Naive B cell (primary cell): ENCODE measurements at regions not wholly inside any gene's neighbourhood (a gene's known extent, or its start where the extent isn't known, plus 50 kb on each side); places are given as distances from the start of the nearest gene placed in this dataset.
A peak's percentile ranks its signal among the peaks of the same experiment; 100 is the strongest.
"Not testable (repeated sequence)": the region's sequence is repeated elsewhere in the genome, so short reads cannot be mapped to it uniquely, and the experiment has no call there.

Experiments used
- ATAC-seq, 2 donors: fragments of 150-1000 bp; cut with Tn5 transposase; 2 replicates each; pipeline ENCODE4 v1.10.0; 2021; ENCODE audit warnings: low read depth in 2 of 2, mild to moderate bottlenecking in 2 of 2, moderate library complexity in 2 of 2
- DNase-seq: peaks from one replicate; pipeline ENCODE4 v3.0.0; 2022
- H3K27ac Mint-ChIP-seq, 6 donors: one replicate each; pipeline ENCODE4 v1.8.0; 2020 to 2022; ENCODE audit warnings: mild to moderate bottlenecking in 6 of 6, mixed read lengths in 6 of 6, moderate library complexity in 5 of 6, inconsistent platforms in 2 of 6
- H3K27me3 Mint-ChIP-seq, 3 donors: one replicate each; pipeline ENCODE4 v1.8.0; 2021 to 2022; ENCODE audit warnings: mixed read lengths in 3 of 3, mild to moderate bottlenecking in 1 of 3
- H3K36me3 Mint-ChIP-seq, 2 donors: one replicate each; pipeline ENCODE4 v1.8.0; 2020 to 2022; ENCODE audit warnings: mixed read lengths in 2 of 2, inconsistent platforms in 1 of 2, mild to moderate bottlenecking in 1 of 2
- H3K4me1 Mint-ChIP-seq, 3 donors: one replicate each; pipeline ENCODE4 v1.8.0; 2020 to 2022; ENCODE audit warnings: mixed read lengths in 3 of 3, inconsistent platforms in 1 of 3, mild to moderate bottlenecking in 1 of 3, moderate library complexity in 1 of 3
- H3K4me3 Mint-ChIP-seq, 8 donors: one replicate each; pipeline ENCODE4 v1.8.0; 2020 to 2022; ENCODE audit warnings: mild to moderate bottlenecking in 8 of 8, mixed read lengths in 8 of 8, moderate library complexity in 8 of 8, inconsistent platforms in 2 of 8
- H3K9me3 Mint-ChIP-seq, 7 donors: one replicate each; pipeline ENCODE4 v1.8.0; 2020 to 2022; ENCODE audit warnings: mixed read lengths in 7 of 7, mild to moderate bottlenecking in 5 of 7, inconsistent platforms in 2 of 7, moderate library complexity in 1 of 7

- not testable (repeated sequence) for H3K9me3 Mint-ChIP-seq, ATAC-seq, H3K4me3 Mint-ChIP-seq, DNase-seq, H3K4me1 Mint-ChIP-seq, H3K27ac Mint-ChIP-seq, H3K36me3 Mint-ChIP-seq, H3K27me3 Mint-ChIP-seq
These were observed 875.8 kb downstream of the LRFN5 start for GRCh38 chr14:42482345-42482971.

GRCh38 chr14:42481714-42482113 lies 875.0 kb downstream of the LRFN5 start:
- not testable (repeated sequence) for H3K36me3 Mint-ChIP-seq, H3K27me3 Mint-ChIP-seq, H3K9me3 Mint-ChIP-seq, H3K27ac Mint-ChIP-seq, H3K4me1 Mint-ChIP-seq, H3K4me3 Mint-ChIP-seq, ATAC-seq, DNase-seq

DNA sequence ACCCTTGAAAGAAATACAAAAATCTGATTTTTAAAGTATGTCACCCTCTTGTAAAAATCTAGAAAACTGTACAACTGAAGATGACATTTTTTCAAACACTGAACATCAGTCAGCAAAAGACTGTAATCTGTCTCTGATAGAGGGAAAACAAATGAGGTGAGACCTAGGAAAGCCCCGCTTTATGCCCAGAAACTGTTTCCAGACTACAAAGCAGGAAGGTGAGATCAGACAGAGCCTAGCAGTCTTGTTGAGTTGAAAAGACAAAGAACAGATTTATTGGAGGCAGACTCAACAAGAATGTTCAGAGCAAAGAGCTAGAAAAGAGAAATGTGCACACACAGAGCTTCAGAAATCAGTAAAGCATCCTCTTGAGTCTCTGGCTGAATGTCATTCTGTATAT lies 873.6 kb downstream of the LRFN5 start:
- H3K27me3 Mint-ChIP-seq, result no peaks in the 10 kb centered on the region
- H3K4me1 Mint-ChIP-seq, result no peaks in the 10 kb centered on the region
- no peak for DNase-seq
- ATAC-seq, result no peak
- H3K9me3 Mint-ChIP-seq, result peaks cover 0 to 3% (median 0%) of the 10 kb centered on the region in 7 donors
- no peaks in the 10 kb centered on the region for H3K36me3 Mint-ChIP-seq
- no peak overlapping the region for H3K4me3 Mint-ChIP-seq
- H3K27ac Mint-ChIP-seq, result no peak overlapping the region

- H3K4me1 Mint-ChIP-seq, result no peaks in the 10 kb centered on the region
- H3K9me3 Mint-ChIP-seq, result peaks cover 0 to 2% (median 0%) of the 10 kb centered on the region in 7 donors
- ATAC-seq (no peak), DNase-seq (no peak)
- no peaks in the 10 kb centered on the region for H3K36me3 Mint-ChIP-seq
- no peaks in the 10 kb centered on the region for H3K27me3 Mint-ChIP-seq
- H3K4me3 Mint-ChIP-seq, result no peak overlapping the region
- no peak overlapping the region for H3K27ac Mint-ChIP-seq
These were observed 868.6 kb downstream of the LRFN5 start for GRCh38 chr14:42475289-42475688.

- Mint-ChIP-seq H3K4me3 (no peak overlapping the region), H3K27me3 (no peaks in the 10 kb centered on the region), H3K4me1 (no peaks in the 10 kb centered on the region), H3K36me3 (no peaks in the 10 kb centered on the region), H3K27ac (no peak overlapping the region), H3K9me3 (peaks cover 0 to 2% (median 0%) of the 10 kb centered on the region in 7 donors)
- no peak for DNase-seq
- ATAC-seq, result no peak
These were observed 863.7 kb downstream of the LRFN5 start for GRCh38 chr14:42470427-42470719.

DNA sequence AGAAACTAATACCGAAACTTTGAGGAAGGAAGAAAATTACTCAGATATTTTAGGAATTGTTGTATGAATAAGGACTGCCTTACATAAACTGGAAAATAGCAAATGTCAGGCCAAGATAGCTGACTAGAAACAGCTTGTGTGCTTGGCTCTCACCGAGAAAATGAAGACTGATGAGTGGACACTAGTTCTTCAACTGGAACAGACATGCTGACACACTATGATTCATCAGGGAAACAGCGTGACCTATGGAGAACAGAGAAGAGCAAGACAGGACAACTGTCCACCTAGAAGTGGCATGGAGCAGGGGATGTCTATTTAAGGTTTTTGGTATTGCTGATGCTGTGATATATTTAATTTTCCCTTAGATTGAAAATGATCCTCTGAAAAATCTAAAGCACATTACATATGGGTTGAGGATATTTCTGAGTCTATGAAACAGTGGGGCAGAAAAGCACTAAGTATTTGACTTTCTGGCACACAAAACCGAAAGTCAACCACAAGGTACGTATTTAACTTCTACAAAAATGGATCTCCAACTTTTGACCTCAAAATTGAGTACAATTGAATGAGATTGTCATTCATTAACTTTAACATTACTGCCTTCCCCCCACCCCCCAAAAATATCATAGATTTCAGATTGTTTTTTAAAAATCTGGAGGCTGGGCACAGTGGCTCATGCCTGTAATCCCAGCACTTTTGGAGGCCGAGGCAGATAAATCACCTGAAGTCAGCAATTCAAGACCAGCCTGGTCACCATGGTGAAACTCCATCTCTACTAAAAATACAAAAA lies 863.2 kb downstream of the LRFN5 start:
- ATAC-seq, result no peak
- no peak for DNase-seq
- Mint-ChIP-seq H3K4me3 (peak overlapping the region in 1 of 8 donors; percentile 61), H3K27me3 (no peaks in the 10 kb centered on the region), H3K36me3 (no peaks in the 10 kb centered on the region), H3K9me3 (peaks cover 0 to 2% (median 0%) of the 10 kb centered on the region in 7 donors), H3K27ac (no peak overlapping the region), H3K4me1 (no peaks in the 10 kb centered on the region)

DNA sequence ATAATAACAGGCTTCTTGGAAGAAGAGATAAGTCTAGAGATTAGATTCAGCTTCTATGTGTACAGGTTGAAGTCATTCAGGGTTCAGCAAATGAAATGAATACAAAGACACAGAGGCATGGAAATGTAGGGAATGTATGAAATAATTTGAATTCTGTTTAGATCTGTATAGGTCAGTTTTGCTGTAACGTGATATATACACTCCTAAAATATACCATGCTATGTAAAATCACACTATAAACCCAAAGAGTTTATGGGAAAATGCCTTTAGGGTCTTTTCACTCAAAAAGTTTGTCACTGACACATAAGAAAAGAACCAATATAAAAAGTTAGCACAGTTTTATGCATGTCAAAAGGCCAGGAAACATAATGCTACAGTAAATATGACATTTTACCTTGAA lies 854.0 kb downstream of the LRFN5 start:
- H3K4me1 Mint-ChIP-seq, result no peaks in the 10 kb centered on the region
- no peak overlapping the region for H3K4me3 Mint-ChIP-seq
- no peaks in the 10 kb centered on the region for H3K27me3 Mint-ChIP-seq
- H3K9me3 Mint-ChIP-seq, result peaks cover 0 to 10% (median 0%) of the 10 kb centered on the region in 7 donors
- ATAC-seq, result no peak
- no peak for DNase-seq
- no peaks in the 10 kb centered on the region for H3K36me3 Mint-ChIP-seq
- no peak overlapping the region for H3K27ac Mint-ChIP-seq

GRCh38 chr14:42459171-42459685 lies 852.6 kb downstream of the LRFN5 start:
- Mint-ChIP-seq H3K4me3 (no peak overlapping the region), H3K9me3 (peaks cover 0 to 10% (median 2%) of the 10 kb centered on the region in 7 donors), H3K27me3 (no peaks in the 10 kb centered on the region), H3K4me1 (no peaks in the 10 kb centered on the region), H3K27ac (no peak overlapping the region), H3K36me3 (no peaks in the 10 kb centered on the region)
- DNase-seq (no peak), ATAC-seq (no peak)

DNA sequence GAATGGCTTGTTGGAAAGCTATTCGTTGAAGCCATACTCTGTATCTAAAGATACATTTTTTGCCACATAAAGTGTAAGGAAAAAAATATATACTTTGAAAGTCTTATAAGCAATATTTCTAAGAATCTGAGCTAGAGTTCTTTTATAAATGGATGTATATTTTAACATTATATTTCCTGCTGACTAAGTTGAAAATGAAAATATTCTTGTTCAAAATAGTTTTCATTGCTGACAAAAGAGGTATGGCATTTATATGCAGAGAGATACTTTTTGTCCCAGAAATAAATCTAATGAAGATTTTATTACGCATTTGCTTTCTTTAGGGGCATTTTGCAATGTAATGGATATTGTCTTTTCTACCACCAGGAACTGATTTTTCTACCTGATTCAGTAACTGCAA lies 834.9 kb downstream of the LRFN5 start:
- Mint-ChIP-seq H3K27ac (no peak overlapping the region), H3K4me3 (no peak overlapping the region), H3K4me1 (no peaks in the 10 kb centered on the region), H3K27me3 (no peaks in the 10 kb centered on the region), H3K9me3 (peaks cover 0 to 1% (median 0%) of the 10 kb centered on the region in 7 donors), H3K36me3 (no peaks in the 10 kb centered on the region)
- DNase-seq (no peak), ATAC-seq (no peak)

DNA sequence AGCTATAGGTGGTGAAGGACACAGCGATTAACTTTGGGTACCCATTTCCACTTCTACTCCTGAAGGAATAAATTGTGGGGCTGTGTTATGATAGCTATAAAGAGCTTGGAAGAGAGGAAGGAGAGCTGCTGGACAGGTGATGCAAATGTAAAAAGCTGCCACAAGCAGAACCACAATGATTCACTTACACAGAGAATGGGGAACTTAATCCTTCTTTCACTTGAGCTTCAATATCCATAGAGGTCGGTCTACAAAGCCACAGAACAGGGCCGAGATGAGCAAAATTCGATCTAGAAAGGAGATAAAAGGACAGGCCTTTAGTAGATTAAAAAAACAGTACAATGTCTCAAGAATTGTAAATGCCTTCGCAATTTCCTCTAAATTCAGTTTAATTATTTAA lies 831.1 kb downstream of the LRFN5 start:
- ATAC-seq (peak; percentile 23 to 43), DNase-seq (no peak)
- H3K36me3 Mint-ChIP-seq, result no peaks in the 10 kb centered on the region
- no peaks in the 10 kb centered on the region for H3K4me1 Mint-ChIP-seq
- peaks cover 0 to 10% (median 0%) of the 10 kb centered on the region in 7 donors for H3K9me3 Mint-ChIP-seq
- no peaks in the 10 kb centered on the region for H3K27me3 Mint-ChIP-seq
- no peak overlapping the region for H3K4me3 Mint-ChIP-seq
- peak overlapping the region in 1 of 6 donors; percentile 30 for H3K27ac Mint-ChIP-seq

- peak overlapping the region in 6 of 8 donors; percentile 0 to 83 (median 42) for H3K4me3 Mint-ChIP-seq
- peaks cover 8 to 22% (median 12%) of the 10 kb centered on the region in 3 donors for H3K4me1 Mint-ChIP-seq
- peaks cover 0 to 15% (median 3%) of the 10 kb centered on the region in 7 donors for H3K9me3 Mint-ChIP-seq
- ATAC-seq (no peak), DNase-seq (no peak)
- no peaks in the 10 kb centered on the region for H3K36me3 Mint-ChIP-seq
- peak overlapping the region in 4 of 6 donors; percentile 55 to 94 (median 82) for H3K27ac Mint-ChIP-seq
- no peaks in the 10 kb centered on the region for H3K27me3 Mint-ChIP-seq
These were observed 822.7 kb downstream of the LRFN5 start for GRCh38 chr14:42429401-42429800.

DNA sequence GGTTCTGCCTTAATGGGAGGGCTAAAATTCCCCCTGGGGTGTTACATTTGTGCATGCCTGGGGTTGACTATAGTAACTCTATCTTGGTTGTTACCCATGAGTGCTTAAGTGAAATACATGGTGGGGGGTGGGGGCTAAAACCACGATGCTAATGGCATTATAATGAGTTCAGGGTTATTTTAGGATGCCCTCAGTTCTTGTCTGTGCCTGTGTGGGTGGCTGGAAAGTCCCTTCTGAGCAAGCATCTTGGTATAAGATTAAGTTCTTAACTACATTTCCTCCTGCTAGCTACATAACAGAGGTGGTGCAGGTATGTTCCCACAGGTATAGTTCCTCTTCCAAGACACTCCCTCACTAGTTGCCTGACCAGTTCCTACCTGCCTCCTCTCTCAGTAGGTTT lies 822.3 kb downstream of the LRFN5 start:
- H3K9me3 Mint-ChIP-seq, result peaks cover 0 to 15% (median 3%) of the 10 kb centered on the region in 7 donors
- peak; percentile 43 for DNase-seq
- H3K27ac Mint-ChIP-seq, result peak overlapping the region in 4 of 6 donors; percentile 55 to 94 (median 82)

DNA sequence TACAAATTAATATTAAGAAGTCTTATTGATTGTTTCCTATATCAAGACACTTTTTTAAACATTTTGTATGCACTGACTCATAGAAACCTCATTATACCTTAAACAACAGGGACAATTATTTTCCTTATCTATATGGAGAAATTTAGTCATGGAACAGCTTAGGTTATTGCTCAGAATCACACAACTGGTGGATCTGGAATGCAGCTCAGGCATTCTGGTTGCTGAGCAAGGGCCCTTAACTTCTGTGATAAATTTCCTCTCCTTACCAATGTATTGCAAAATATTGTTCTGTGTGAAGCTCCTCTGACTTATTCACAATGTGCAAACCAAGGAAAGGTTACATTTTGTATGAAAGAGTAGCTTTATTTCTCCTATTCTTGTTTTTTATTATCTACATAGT lies 817.8 kb downstream of the LRFN5 start:
- H3K27me3 Mint-ChIP-seq, result no peaks in the 10 kb centered on the region
- H3K36me3 Mint-ChIP-seq, result no peaks in the 10 kb centered on the region
- ATAC-seq (no peak), DNase-seq (no peak)
- H3K27ac Mint-ChIP-seq, result no peak overlapping the region
- H3K4me3 Mint-ChIP-seq, result no peak overlapping the region
- peaks cover 0 to 4% (median 0%) of the 10 kb centered on the region in 7 donors for H3K9me3 Mint-ChIP-seq
- H3K4me1 Mint-ChIP-seq, result peaks cover 6 to 18% (median 11%) of the 10 kb centered on the region in 3 donors

More for the DNA sequence above, 822.3 kb downstream of the LRFN5 start:
- Mint-ChIP-seq H3K4me1 (peaks cover 8 to 22% (median 12%) of the 10 kb centered on the region in 3 donors), H3K4me3 (peak overlapping the region in 7 of 8 donors; percentile 0 to 83 (median 43)), H3K27me3 (no peaks in the 10 kb centered on the region), H3K36me3 (no peaks in the 10 kb centered on the region)
- ATAC-seq, result peak; percentile 91 to 93
